Caco-2 (cell line): ENCODE measurements at regions not wholly inside any gene's neighbourhood (a gene's known extent, or its start where the extent isn't known, plus 50 kb on each side); places are given as distances from the start of the nearest gene placed in this dataset.
"Not testable (repeated sequence)": the region's sequence is repeated elsewhere in the genome, so short reads cannot be mapped to it uniquely, and the experiment has no call there.

Experiments used
- BruUV-seq: library from RNA; stranded (reverse); fragments of 400-500 nt; replicated peaks from 2 replicates; lab custom pipeline; 2021; lab: Mats Ljungman, UMichigan
- CTCF ChIA-PET: fragments of 300-600 bp; sonication (Branson Sonifier 250); formaldehyde crosslinking; loops from one replicate; lab custom pipeline; 2022; ENCODE audit warnings: antibody characterized with exemption; lab: Charles Lee
- POLR2A ChIA-PET: fragments of 300-600 bp; sonication (Branson Sonifier 250); formaldehyde crosslinking; loops from one replicate; lab custom pipeline; 2022; ENCODE audit warnings: antibody characterized with exemption; lab: Charles Lee
- DNase-seq, 2 experiments: peaks; one replicate each; pipeline versions ENCODE4 v3.0.0 to v3.0.0-alpha.2; 2020 to 2022
- H3K27me3 ChIP-seq: replicated peaks from 2 replicates; pipeline ENCODE4 v1.6.0; 2011; ENCODE audit warnings: low read length; ENCODE audit not compliant: control insufficient read depth, insufficient read depth
- H3K36me3 ChIP-seq: 2 replicates; pipeline ENCODE4 v1.5.1; 2011; ENCODE audit warnings: low read length; ENCODE audit not compliant: control insufficient read depth, insufficient read depth
- H3K4me1 ChIP-seq: fragments of 250-450 bp; sonication (Bioruptor Pico); 2 replicates; pipeline ENCODE4 v1.5.1; 2020; ENCODE audit warnings: mild to moderate bottlenecking
- H3K4me3 ChIP-seq: 2 replicates; pipeline ENCODE4 v1.5.1; 2011; ENCODE audit warnings: low read depth, mild to moderate bottlenecking, control low read depth, low read length
- H3K9me3 ChIP-seq: fragments of 250-450 bp; sonication (Bioruptor Pico); 2 replicates; pipeline ENCODE4 v1.5.1; 2020; ENCODE audit warnings: mild to moderate bottlenecking, moderate library complexity
- H3K27ac Mint-ChIP-seq: one replicate; pipeline ENCODE4 v1.8.0; 2022; ENCODE audit warnings: mixed read lengths; ENCODE audit not compliant: unreplicated experiment
- H3K27me3 Mint-ChIP-seq: one replicate; pipeline ENCODE4 v1.8.0; 2022; ENCODE audit warnings: mixed read lengths; ENCODE audit not compliant: insufficient read depth, unreplicated experiment
- H3K36me3 Mint-ChIP-seq: one replicate; pipeline ENCODE4 v1.8.0; 2022; ENCODE audit warnings: mild to moderate bottlenecking, mixed read lengths; ENCODE audit not compliant: insufficient read depth, unreplicated experiment
- H3K4me1 Mint-ChIP-seq: one replicate; pipeline ENCODE4 v1.8.0; 2022; ENCODE audit warnings: low read depth, mixed read lengths; ENCODE audit not compliant: unreplicated experiment
- H3K4me3 Mint-ChIP-seq: one replicate; pipeline ENCODE4 v1.8.0; 2022; ENCODE audit warnings: mild to moderate bottlenecking, moderate library complexity, mixed read lengths; ENCODE audit not compliant: unreplicated experiment
- H3K9me3 Mint-ChIP-seq: one replicate; pipeline ENCODE4 v1.8.0; 2022; ENCODE audit warnings: mixed read lengths; ENCODE audit not compliant: unreplicated experiment
- CTCF ChIP-seq, 2 experiments: fragments of 200-600 bp in 1 of 2; IDR thresholded peaks; 1 replicate in 1 of 2; 2 replicates in 1 of 2; pipeline versions ENCODE4 v1.5.1 to v1.8.0; 2011 to 2022; ENCODE audit warnings: antibody characterized with exemption in 1 of 2, control low read depth in 1 of 2, inconsistent platforms in 1 of 2, low read depth in 1 of 2, low read length in 1 of 2, mild to moderate bottlenecking in 1 of 2, moderate library complexity in 1 of 2; ENCODE audit not compliant: insufficient read depth in 1 of 2, severe bottlenecking in 1 of 2, unreplicated experiment in 1 of 2
- intact Hi-C: fragments of 100-400 bp; cut with micrococcal nuclease; formaldehyde crosslinking; loops from one replicate; pipeline ENCODE4 v1.10.0; 2022; ENCODE audit not compliant: unreplicated experiment

- no peak overlapping the region for H3K4me3 ChIP-seq
- POLR2A ChIA-PET, result no interaction called here
- no TSS peak for BruUV-seq
Observed at GRCh38 chr10:90066435-90066834, 365.0 kb downstream of the KIF20B start.

GRCh38 chr10:90075995-90076394 is 374.6 kb downstream of the KIF20B start:
- no peak overlapping the region for H3K27ac Mint-ChIP-seq
- peaks cover 4% of the 10 kb centered on the region for H3K27me3 Mint-ChIP-seq
- TF ChIP-seq CTCF (IDR thresholded peaks at IDR 0.05; ENCODE audit: insufficient read depth in 1 of 2, low read depth in 1 of 2, low read length in 1 of 2, severe bottlenecking in 1 of 2, unreplicated experiment in 1 of 2), result no peak
- intact Hi-C loops, result no loop called here
- no peak for DNase-seq
- no peaks in the 10 kb centered on the region for H3K27me3 ChIP-seq
- no peaks in the 10 kb centered on the region for H3K9me3 Mint-ChIP-seq
- no peak overlapping the region for H3K4me3 ChIP-seq
- no TSS peak for BruUV-seq
- no peaks in the 10 kb centered on the region for H3K36me3 Mint-ChIP-seq
- no peaks in the 10 kb centered on the region for H3K9me3 ChIP-seq
- H3K36me3 ChIP-seq, result no peaks in the 10 kb centered on the region
- no peaks in the 10 kb centered on the region for H3K4me1 Mint-ChIP-seq
- no peaks in the 10 kb centered on the region; the same call in 1 of the 2 replicates for H3K4me1 ChIP-seq
- no peak overlapping the region for H3K4me3 Mint-ChIP-seq
- CTCF ChIA-PET, result no interaction called here
- POLR2A ChIA-PET, result no interaction called here

More at GRCh38 chr10:90066435-90066834, 365.0 kb downstream of the KIF20B start:
- Mint-ChIP-seq H3K4me1 (no peaks in the 10 kb centered on the region), H3K36me3 (no peaks in the 10 kb centered on the region), H3K9me3 (peaks cover 10% of the 10 kb centered on the region), H3K27me3 (peaks cover 7% of the 10 kb centered on the region), H3K4me3 (no peak overlapping the region), H3K27ac (no peak overlapping the region)
- Histone ChIP-seq H3K4me1 (peaks cover 3% of the 10 kb centered on the region; the same call in 1 of the 2 replicates), H3K9me3 (no peaks in the 10 kb centered on the region), H3K27me3 (no peaks in the 10 kb centered on the region), H3K36me3 (no peaks in the 10 kb centered on the region)
- CTCF ChIA-PET, result no interaction called here
- TF ChIP-seq CTCF (IDR thresholded peaks at IDR 0.05; ENCODE audit: insufficient read depth in 1 of 2, low read depth in 1 of 2, low read length in 1 of 2, severe bottlenecking in 1 of 2, unreplicated experiment in 1 of 2), result no peak
- intact Hi-C loops, result no loop called here
- DNase-seq, result no peak

GRCh38 chr10:90079819-90080218 is 378.4 kb downstream of the KIF20B start:
- no peaks in the 10 kb centered on the region for H3K9me3 ChIP-seq
- Mint-ChIP-seq H3K4me3 (no peak overlapping the region), H3K9me3 (no peaks in the 10 kb centered on the region), H3K27me3 (no peaks in the 10 kb centered on the region), H3K36me3 (no peaks in the 10 kb centered on the region), H3K27ac (no peak overlapping the region), H3K4me1 (no peaks in the 10 kb centered on the region)
- ChIA-PET POLR2A (no interaction called here), CTCF (no interaction called here)
- no peaks in the 10 kb centered on the region for H3K27me3 ChIP-seq
- BruUV-seq, result no TSS peak
- no peak for DNase-seq
- TF ChIP-seq CTCF (IDR thresholded peaks at IDR 0.05; ENCODE audit: insufficient read depth in 1 of 2, low read depth in 1 of 2, low read length in 1 of 2, severe bottlenecking in 1 of 2, unreplicated experiment in 1 of 2), result no peak
- intact Hi-C loops, result no loop called here
- no peak overlapping the region for H3K4me3 ChIP-seq
- H3K36me3 ChIP-seq, result no peaks in the 10 kb centered on the region
- no peaks in the 10 kb centered on the region; the same call in 1 of the 2 replicates for H3K4me1 ChIP-seq

- intact Hi-C loops, result loop anchor here (1.0 kb wide), 1 partner anchor 293 kb away; no protein-coding TSS in a partner anchor
- H3K4me1 ChIP-seq, H3K4me1 Mint-ChIP-seq, DNase-seq, H3K4me3 ChIP-seq, H3K27me3 Mint-ChIP-seq, H3K36me3 ChIP-seq, H3K27me3 ChIP-seq, H3K9me3 Mint-ChIP-seq, BruUV-seq, H3K36me3 Mint-ChIP-seq, H3K9me3 ChIP-seq, H3K27ac Mint-ChIP-seq, H3K4me3 Mint-ChIP-seq: not testable (repeated sequence)
- ChIA-PET CTCF (interaction anchor here (0.6 kb wide), 1 partner anchor 49 kb away, joined by 3 read pairs; no protein-coding TSS in a partner anchor), POLR2A (interaction anchor here (0.6 kb wide), 1 partner anchor 616 kb away, joined by 10 read pairs; no protein-coding TSS in a partner anchor)
Observed at GRCh38 chr10:90086606-90087190, 385.3 kb downstream of the KIF20B start.
